ENCODE measurements at regions not wholly inside any gene's neighbourhood (a gene's known extent, or its start where the extent isn't known, plus 50 kb on each side); places are given as distances from the start of the nearest gene placed in this dataset.

GRCh38 chr10:29001801-29002200 is 287.1 kb upstream of the LYZL1 start:
- TF ChIP-seq, protein P1, sequence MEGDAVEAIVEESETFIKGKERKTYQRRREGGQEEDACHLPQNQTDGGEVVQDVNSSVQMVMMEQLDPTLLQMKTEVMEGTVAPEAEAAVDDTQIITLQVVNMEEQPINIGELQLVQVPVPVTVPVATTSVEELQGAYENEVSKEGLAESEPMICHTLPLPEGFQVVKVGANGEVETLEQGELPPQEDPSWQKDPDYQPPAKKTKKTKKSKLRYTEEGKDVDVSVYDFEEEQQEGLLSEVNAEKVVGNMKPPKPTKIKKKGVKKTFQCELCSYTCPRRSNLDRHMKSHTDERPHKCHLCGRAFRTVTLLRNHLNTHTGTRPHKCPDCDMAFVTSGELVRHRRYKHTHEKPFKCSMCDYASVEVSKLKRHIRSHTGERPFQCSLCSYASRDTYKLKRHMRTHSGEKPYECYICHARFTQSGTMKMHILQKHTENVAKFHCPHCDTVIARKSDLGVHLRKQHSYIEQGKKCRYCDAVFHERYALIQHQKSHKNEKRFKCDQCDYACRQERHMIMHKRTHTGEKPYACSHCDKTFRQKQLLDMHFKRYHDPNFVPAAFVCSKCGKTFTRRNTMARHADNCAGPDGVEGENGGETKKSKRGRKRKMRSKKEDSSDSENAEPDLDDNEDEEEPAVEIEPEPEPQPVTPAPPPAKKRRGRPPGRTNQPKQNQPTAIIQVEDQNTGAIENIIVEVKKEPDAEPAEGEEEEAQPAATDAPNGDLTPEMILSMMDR (IDR thresholded peaks at IDR 0.05; ENCODE audit: low read length), result no peak
- TF ChIP-seq EZH2 (IDR thresholded peaks at IDR 0.05; ENCODE audit: borderline replicate concordance, low read length), result no peak

Measured in OCI-LY1 (cell line).